SW480 (cell line): ENCODE measurements at regions not wholly inside any gene's neighbourhood (a gene's known extent, or its start where the extent isn't known, plus 50 kb on each side); places are given as distances from the start of the nearest gene placed in this dataset.
"Not testable (repeated sequence)": the region's sequence is repeated elsewhere in the genome, so short reads cannot be mapped to it uniquely, and the experiment has no call there.

Source experiments
- DNase-seq: peaks from one replicate; pipeline ENCODE4 v3.0.0-alpha.2; 2016; ENCODE audit warnings: low spot score

- DNase-seq = no peak
These were observed 307.0 kb upstream of the NOX3 start for GRCh38 chr6:155762649-155763048.

DNA sequence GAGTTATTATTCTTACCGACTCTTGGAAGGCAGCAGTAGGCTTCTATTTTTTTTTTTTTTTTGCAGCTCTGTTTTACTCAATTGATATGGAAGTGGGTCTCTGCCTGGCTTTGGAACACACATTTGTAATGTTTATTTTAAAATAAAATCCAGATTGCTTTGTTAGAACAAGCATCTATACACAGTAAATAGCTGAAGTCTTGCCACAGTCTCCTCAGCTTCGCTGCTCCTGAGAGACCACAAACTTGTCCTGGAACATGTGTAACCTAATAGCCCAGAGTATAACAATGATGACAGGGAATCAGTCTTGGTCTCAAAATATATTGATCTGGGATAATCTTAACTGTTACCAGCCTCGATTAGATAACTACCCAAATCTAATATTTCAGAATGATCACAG lies 299.8 kb upstream of the NOX3 start:
- DNase-seq = no peak

- DNase-seq = not testable (repeated sequence)
These were observed 293.1 kb upstream of the NOX3 start for GRCh38 chr6:155748778-155749177.

GRCh38 chr6:155747491-155747890 lies 291.9 kb upstream of the NOX3 start:
- no peak for DNase-seq

- no peak for DNase-seq
These were observed 285.3 kb upstream of the NOX3 start for GRCh38 chr6:155740781-155741399.

DNA sequence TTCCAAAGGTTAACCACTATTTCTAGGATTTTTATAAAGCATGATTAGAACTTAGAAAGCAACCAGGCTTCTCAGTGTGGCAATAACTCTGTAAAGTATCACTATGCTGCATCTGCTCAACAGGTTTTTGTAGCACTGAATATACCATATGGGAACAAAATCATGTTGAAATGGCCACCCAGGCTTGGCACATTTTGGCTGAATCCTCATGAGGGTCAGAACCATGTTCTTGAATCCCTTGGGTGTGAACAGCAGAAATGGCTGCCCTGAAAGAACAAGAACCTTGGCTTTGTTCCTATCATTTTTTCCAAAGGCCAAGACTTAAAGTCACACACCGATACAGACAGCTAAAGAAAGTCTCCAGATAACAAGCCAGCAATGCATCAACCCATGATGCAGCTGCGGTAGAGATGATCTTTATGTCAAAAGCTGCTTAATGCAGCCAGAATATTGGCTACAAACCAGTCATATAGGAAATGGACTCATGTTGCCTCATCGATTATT lies 283.0 kb upstream of the NOX3 start:
- no peak for DNase-seq

DNA sequence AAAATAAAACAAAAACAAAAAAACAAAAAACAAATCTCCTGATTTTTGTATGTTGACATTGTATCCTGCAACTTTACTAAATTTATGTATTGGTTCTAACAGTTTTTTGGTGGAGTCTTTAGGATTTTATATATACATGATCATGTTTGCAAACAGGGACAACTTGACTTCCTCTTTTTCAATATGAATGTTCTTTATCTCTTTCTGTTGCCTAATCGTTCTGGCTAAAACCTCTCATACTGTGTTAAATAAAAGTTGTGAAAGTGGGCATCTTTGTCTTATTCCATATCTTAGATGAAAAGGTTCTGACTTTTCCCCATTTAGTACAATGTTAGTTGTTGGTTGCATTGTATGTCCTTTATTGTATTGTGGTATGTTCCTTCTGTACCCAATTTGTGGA lies 261.7 kb upstream of the NOX3 start:
- no peak for DNase-seq

DNA sequence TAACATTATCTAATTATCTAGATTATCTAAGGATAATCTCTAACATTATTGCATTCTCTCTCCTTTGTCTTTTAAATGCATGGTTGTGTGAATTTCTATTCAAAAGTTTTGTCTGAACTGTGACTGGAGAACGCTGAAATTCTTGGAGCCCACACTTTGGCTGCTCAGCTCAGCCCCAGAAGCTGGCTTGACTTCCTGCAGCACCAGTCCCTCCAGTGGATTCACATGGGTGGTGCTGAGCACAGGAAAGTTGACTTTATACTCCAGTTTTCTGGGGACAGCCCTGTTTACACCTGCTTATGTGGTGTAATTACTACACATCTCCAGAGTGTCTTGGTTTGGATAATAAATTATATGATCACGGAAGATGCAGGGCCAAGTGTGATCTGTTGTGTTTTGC lies 255.1 kb upstream of the NOX3 start:
- DNase-seq = no peak

DNA sequence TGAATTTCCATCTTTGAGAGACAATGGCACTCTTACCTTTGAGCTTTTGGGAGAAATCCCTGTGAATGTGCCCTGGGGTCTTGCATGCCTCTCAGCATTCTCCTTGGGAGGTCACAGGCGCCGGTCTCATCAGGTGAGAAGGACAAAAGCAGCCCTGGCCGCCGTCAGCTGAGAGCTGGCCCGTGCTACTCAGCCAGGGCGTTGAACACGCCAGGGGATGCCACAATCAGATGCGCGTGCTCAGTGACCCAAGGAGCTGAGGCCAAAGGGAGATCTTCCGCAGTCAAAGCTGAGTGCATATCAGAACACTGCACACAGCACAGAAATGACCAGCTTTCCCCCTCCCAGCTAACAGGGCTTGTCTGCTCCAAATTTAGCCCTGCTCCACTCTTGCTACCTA lies 253.6 kb upstream of the NOX3 start:
- DNase-seq = no peak

GRCh38 chr6:155708100-155708499 lies 252.5 kb upstream of the NOX3 start:
- DNase-seq = no peak

DNA sequence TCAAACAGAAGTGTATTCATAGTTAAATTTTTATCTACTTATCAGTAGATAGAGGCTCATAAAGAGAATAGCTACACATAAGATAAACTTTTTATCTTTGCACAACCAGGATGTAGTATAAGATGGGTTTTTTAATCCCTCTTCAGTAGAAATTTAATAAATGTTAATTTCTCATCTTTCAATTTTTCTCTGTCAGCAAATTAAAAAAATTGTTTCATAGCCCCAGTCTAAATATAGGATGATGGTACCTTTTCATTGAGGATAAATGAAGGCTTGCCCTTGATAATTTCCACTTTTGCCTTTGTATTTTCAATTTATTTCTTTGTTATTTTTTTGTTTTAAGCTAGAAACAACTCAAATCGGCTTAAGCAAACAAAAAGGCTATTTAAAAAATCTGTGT lies 251.2 kb upstream of the NOX3 start:
- DNase-seq = no peak

DNA sequence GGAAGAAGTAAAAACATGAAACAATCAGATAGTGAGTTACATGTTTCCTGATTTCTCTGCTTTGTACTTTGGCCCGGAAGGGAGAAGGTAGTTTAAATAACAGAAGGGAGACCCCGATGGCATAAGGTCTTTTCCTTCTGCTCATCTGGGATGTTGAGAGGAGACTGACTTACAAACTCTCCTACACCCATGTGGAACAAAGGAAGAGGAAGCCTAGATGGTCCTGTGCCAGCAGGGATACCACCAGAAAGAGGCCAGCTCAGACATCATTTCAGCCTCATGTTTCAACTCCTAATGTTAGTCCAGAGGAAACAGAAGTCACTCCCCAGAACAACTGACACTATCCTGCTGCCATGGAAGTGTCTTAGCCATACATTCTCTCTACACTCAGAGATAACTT lies 250.7 kb upstream of the NOX3 start:
- DNase-seq = no peak

DNA sequence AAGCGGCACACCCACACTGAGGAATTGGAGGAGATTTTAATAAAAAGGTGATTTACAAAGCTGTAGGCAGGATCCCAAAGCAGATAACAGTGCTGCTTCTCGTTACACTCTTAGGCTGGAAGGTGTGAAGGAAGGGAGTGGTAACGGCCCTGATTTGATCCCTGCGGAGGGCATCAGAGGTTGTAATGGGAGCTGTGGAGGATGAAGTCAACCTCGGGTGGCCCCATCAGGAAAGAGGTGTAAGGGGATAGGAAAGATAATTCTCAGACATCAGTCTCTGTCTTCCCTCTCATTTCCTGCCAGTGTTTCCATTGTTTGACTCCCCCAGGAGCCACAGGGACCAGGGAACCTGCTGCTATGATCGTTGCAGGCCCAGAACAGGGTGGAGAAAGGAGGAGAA lies 245.7 kb upstream of the NOX3 start:
- no peak for DNase-seq

- DNase-seq = no peak
These were observed 239.9 kb upstream of the NOX3 start for GRCh38 chr6:155695495-155695894.

GRCh38 chr6:155694419-155694790 lies 238.8 kb upstream of the NOX3 start:
- DNase-seq = peak; percentile 31

DNA sequence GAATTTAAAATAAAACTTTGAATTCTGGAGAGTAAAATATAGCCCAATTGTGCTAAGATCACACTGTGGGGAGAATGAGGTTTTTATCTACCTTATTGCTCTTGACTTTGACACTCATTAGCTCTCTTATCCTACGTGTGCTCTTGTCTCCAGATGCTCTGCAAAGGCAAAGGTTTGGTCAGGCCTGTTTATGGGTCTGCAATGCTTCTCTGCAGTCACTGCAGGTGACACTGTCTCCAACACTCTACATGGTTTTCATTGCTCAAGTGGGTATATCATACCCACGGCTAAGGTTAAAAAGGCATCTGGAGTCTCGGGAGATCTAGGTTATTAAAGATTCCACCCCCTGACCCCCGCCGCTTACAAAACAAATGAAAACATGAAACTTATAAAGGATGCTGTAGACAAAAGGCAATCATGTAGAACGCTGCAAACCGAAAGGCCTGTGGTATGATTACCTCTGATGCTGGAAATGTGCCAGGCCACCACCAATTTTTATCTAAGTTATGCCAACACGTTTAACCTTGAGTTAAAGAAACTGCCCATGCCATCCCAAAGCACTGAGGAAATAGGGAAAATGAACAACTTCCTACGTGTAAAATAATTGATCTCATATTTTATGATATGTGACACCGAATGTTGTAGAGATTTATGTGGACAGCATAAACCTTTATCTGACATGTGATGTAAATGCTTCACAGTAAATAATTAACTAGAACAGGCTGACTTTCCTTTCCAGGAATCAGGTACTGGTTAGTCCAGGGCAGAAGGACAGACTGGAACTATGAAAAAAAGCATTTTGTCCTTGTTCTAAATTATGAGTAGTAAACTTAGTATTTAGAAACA lies 238.2 kb upstream of the NOX3 start:
- DNase-seq = peak; percentile 43

DNA sequence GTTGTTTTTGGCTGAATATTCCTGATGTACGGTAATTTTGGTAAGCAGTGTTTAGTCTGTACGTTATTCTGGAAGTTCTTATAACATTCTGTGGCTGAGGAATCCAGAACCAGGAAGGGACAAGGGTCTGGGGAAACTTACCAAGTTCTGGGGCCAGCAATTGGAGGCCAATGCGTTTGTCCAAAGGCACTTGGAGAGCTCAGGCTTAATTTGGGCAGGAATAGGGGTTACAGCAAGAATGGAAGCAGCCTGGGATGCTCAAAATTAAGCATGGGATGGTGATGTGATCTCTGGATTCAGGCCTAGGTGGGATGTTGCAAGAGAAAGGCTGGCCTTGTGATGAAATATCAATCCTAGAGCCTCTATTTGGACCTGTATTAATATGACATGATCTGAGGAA lies 235.2 kb upstream of the NOX3 start:
- no peak for DNase-seq

- DNase-seq = no peak
These were observed 232.0 kb upstream of the NOX3 start for GRCh38 chr6:155687645-155688044.

GRCh38 chr6:155684416-155685196 lies 229.0 kb upstream of the NOX3 start:
- no peak for DNase-seq

DNA sequence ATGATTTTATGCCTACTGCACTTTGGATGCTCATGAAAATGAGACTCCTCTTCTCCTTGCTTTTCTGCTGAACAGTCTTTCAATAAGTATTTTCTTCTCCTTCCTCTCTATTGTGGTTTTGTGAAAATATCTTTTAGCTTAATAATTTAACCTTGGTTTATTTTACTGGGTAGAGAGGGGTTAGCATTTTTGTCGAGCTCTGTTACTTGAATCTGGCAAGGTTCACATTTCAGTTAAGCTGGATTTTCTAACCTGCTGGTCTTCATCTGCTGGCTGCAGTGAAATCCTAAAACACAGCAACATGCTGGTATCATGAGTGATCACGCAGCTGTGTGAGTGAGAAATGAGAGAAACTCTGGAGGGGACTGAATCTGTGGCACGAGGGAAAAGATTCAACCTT lies 222.7 kb upstream of the NOX3 start:
- no peak for DNase-seq

DNA sequence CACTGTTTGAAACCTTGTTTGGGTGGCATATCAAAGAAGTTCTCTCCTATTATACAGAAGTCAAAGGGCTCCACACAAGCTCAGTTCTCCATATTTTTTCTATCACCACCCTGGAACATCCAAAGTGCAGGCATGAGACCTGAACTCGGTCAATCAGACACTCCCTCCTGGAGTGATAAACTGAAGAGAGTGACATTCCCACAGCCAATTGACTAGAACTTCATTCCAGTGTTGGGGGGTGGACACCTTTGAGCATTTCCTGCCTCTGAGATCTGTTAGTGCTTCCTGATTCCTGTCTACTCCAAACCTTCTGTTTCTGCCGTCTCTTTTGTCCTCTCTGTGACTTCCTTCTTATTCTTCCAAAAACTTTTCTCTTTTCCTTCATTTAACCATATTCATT lies 220.7 kb upstream of the NOX3 start:
- no peak for DNase-seq

- no peak for DNase-seq
These were observed 215.0 kb upstream of the NOX3 start for GRCh38 chr6:155670655-155671054.
